H9 (cell line): ENCODE measurements at regions not wholly inside any gene's neighbourhood (a gene's known extent, or its start where the extent isn't known, plus 50 kb on each side); places are given as distances from the start of the nearest gene placed in this dataset.

Experiments
- DNase-seq: peaks from one replicate; pipeline ENCODE4 v3.0.0-alpha.2; 2017
- H2AFZ ChIP-seq: one replicate; pipeline ENCODE4 v1.6.1; 2013; ENCODE audit warnings: mild to moderate bottlenecking, low read length, control low read depth, moderate library complexity
- H2AK5ac ChIP-seq: 2 replicates; pipeline ENCODE4 v1.6.1; 2013; ENCODE audit warnings: low read length, control low read depth, mixed read lengths; ENCODE audit not compliant: insufficient read length
- H2BK120ac ChIP-seq: one replicate; pipeline ENCODE4 v1.6.1; 2013; ENCODE audit warnings: low read depth, mild to moderate bottlenecking, low read length, control low read depth, inconsistent platforms; ENCODE audit not compliant: poor library complexity, severe bottlenecking
- H2BK12ac ChIP-seq: 2 replicates; pipeline ENCODE4 v1.6.1; 2013; ENCODE audit warnings: low read length, control low read depth, mixed read lengths, low read depth; ENCODE audit not compliant: insufficient read length
- H2BK15ac ChIP-seq: 2 replicates; pipeline ENCODE4 v1.6.1; 2013; ENCODE audit warnings: low read depth, low read length, control low read depth
- H2BK20ac ChIP-seq: one replicate; pipeline ENCODE4 v1.6.1; 2013; ENCODE audit warnings: low read depth, mild to moderate bottlenecking, low read length, control low read depth, inconsistent platforms; ENCODE audit not compliant: poor library complexity, severe bottlenecking
- H2BK5ac ChIP-seq: 2 replicates; pipeline ENCODE4 v1.6.1; 2013; ENCODE audit warnings: low read length, control low read depth, mixed read lengths; ENCODE audit not compliant: insufficient read length
- H3K14ac ChIP-seq: 2 replicates; pipeline ENCODE4 v1.6.1; 2013; ENCODE audit warnings: low read length, control low read depth; ENCODE audit not compliant: insufficient read depth
- H3K18ac ChIP-seq: 2 replicates; pipeline ENCODE4 v1.6.1; 2013; ENCODE audit warnings: low read depth, mild to moderate bottlenecking, mixed read lengths, low read length, control low read depth; ENCODE audit not compliant: insufficient read length
- H3K23ac ChIP-seq: 2 replicates; pipeline ENCODE4 v1.6.1; 2013; ENCODE audit warnings: low read length, control low read depth, mixed read lengths, low read depth; ENCODE audit not compliant: insufficient read length
- H3K23me2 ChIP-seq: 2 replicates; pipeline ENCODE4 v1.6.1; 2013; ENCODE audit warnings: low read depth, mild to moderate bottlenecking, mixed read lengths, low read length, control low read depth; ENCODE audit not compliant: insufficient read length, poor library complexity, severe bottlenecking
- H3K27ac ChIP-seq: 2 replicates; pipeline ENCODE4 v1.5.1; 2013; ENCODE audit warnings: low read length, control low read depth, mixed read lengths, low read depth; ENCODE audit not compliant: insufficient read length
- H3K27me3 ChIP-seq: 2 replicates; pipeline ENCODE4 v1.6.1; 2013; ENCODE audit warnings: low read length, control low read depth, inconsistent platforms; ENCODE audit not compliant: insufficient read depth
- H3K4ac ChIP-seq: 2 replicates; pipeline ENCODE4 v1.6.1; 2013; ENCODE audit warnings: low read depth, mild to moderate bottlenecking, control low read depth, inconsistent platforms, low read length, moderate library complexity
- H3K4me1 ChIP-seq: 2 replicates; pipeline ENCODE4 v1.6.1; 2013; ENCODE audit warnings: low read length, control low read depth, inconsistent platforms; ENCODE audit not compliant: insufficient read depth
- H3K4me2 ChIP-seq: 2 replicates; pipeline ENCODE4 v1.6.1; 2013; ENCODE audit warnings: low read length, control low read depth, mixed read lengths; ENCODE audit not compliant: insufficient read length, insufficient read depth
- H3K56ac ChIP-seq: 2 replicates; pipeline ENCODE4 v1.6.1; 2013; ENCODE audit warnings: low read depth, mild to moderate bottlenecking, mixed read lengths, low read length, control low read depth; ENCODE audit not compliant: insufficient read length
- H3K79me1 ChIP-seq: 2 replicates; pipeline ENCODE4 v1.6.1; 2013; ENCODE audit warnings: low read depth, mild to moderate bottlenecking, moderate library complexity, low read length, control low read depth, inconsistent platforms; ENCODE audit not compliant: insufficient read depth, poor library complexity, severe bottlenecking
- H3K79me2 ChIP-seq: 2 replicates; pipeline ENCODE4 v1.6.1; 2013; ENCODE audit warnings: low read length, control low read depth, inconsistent platforms; ENCODE audit not compliant: insufficient read depth
- H3K9ac ChIP-seq: 2 replicates; pipeline ENCODE4 v1.6.1; 2013; ENCODE audit warnings: low read length, control low read depth, mixed read lengths; ENCODE audit not compliant: insufficient read length; ENCODE audit errors: extremely low read depth
- H3K9me3 ChIP-seq: one replicate; pipeline ENCODE4 v1.6.1; 2013; ENCODE audit warnings: low read depth, low read length, inconsistent platforms; ENCODE audit not compliant: control insufficient read depth
- H3T11ph ChIP-seq: one replicate; pipeline ENCODE4 v1.6.1; 2013; ENCODE audit warnings: mild to moderate bottlenecking, low read length, control low read depth, inconsistent platforms
- H4K20me1 ChIP-seq: one replicate; pipeline ENCODE4 v1.6.1; 2013; ENCODE audit not compliant: control insufficient read depth, insufficient read length, insufficient read depth
- H4K5ac ChIP-seq: 2 replicates; pipeline ENCODE4 v1.6.1; 2013; ENCODE audit warnings: low read depth, mild to moderate bottlenecking, mixed read lengths, low read length, control low read depth; ENCODE audit not compliant: insufficient read length
- H4K8ac ChIP-seq: replicated peaks from 2 replicates; pipeline ENCODE4 v1.6.1; 2013; ENCODE audit warnings: low read length, control low read depth, mixed read lengths, low read depth; ENCODE audit not compliant: insufficient read length
- H4K91ac ChIP-seq: 2 replicates; pipeline ENCODE4 v1.6.1; 2013; ENCODE audit warnings: low read depth, mild to moderate bottlenecking, moderate library complexity, mixed read lengths, low read length, control low read depth; ENCODE audit not compliant: insufficient read length
- H3K27ac Mint-ChIP-seq, 3 experiments: 2 replicates in 2 of 3; 3 replicates in 1 of 3; pipeline ENCODE4 v1.8.0; 2020 to 2021; ENCODE audit warnings: mixed read lengths in 3 of 3, mild to moderate bottlenecking in 1 of 3, moderate library complexity in 1 of 3
- H3K27me3 Mint-ChIP-seq: 2 replicates; pipeline ENCODE4 v1.8.0; 2021; ENCODE audit warnings: low read depth, mild to moderate bottlenecking, moderate library complexity, mixed read lengths
- H3K36me3 Mint-ChIP-seq, 3 experiments: 2 replicates in 2 of 3; 3 replicates in 1 of 3; pipeline ENCODE4 v1.8.0; 2020 to 2021; ENCODE audit warnings: low read depth in 3 of 3, mixed read lengths in 3 of 3; ENCODE audit not compliant: insufficient read depth in 1 of 3
- H3K4me1 Mint-ChIP-seq, 2 experiments: 2 replicates each; pipeline ENCODE4 v1.8.0; 2020; ENCODE audit warnings: mixed read lengths in 2 of 2
- H3K4me3 Mint-ChIP-seq, 2 experiments: 2 replicates in 1 of 2; 3 replicates in 1 of 2; pipeline ENCODE4 v1.8.0; 2020 to 2021; ENCODE audit warnings: mild to moderate bottlenecking in 2 of 2, mixed read lengths in 2 of 2, moderate library complexity in 1 of 2
- H3K9me3 Mint-ChIP-seq, 2 experiments: 2 replicates in 1 of 2; 3 replicates in 1 of 2; pipeline ENCODE4 v1.8.0; 2020; ENCODE audit warnings: mild to moderate bottlenecking in 2 of 2, mixed read lengths in 2 of 2, moderate library complexity in 1 of 2
- WGBS: extraction: QIAGEN DNeasy Blood & Tissue Kit; methylation state at CpG from one replicate; pipeline ENCODE4 v1.1.7; 2013; ENCODE audit warnings: missing lambda C conversion rate, low lambda C conversion rate, mixed read lengths; ENCODE audit not compliant: insufficient read length; ENCODE audit errors: extremely low coverage; 5-methylcytosine and 5-hydroxymethylcytosine counted together
- TF ChIP-seq, protein P1 (sequence below): fragments of 200-600 bp; sonication (generic); conservative IDR thresholded peaks from 3 replicates; pipeline ENCODE4 v1.8.0; 2021; ENCODE audit warnings: antibody characterized with exemption, mild to moderate bottlenecking

DNA sequence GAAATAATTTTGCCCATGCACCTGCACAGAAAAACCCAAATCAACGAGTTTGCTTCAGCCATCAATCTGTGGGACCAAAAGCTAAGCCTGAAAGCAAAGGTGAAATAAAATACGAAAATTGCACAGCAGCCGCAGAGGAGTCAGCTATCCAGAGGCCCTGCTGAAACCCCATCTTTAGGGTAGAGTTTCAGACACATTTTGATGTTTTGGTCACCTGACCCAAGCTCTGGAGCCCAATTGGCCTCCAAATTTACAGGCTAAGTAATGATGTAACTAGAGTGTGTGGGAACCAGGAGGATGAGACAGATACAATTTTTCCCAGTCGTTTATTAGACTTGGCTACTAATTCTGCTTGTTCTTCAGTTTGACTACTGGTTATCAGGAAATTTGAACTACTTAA lies 308.6 kb upstream of the ATP11B start:
- no peak overlapping the region for H3K27ac Mint-ChIP-seq
- no peaks in the 10 kb centered on the region for H3K9me3 Mint-ChIP-seq
- Histone ChIP-seq H2AFZ (no peak overlapping the region), H3K27me3 (no peaks in the 10 kb centered on the region), H3K23ac (no peak overlapping the region), H4K8ac (no peak overlapping the region), H3K9me3 (no peaks in the 10 kb centered on the region), H3K4me1 (no peaks in the 10 kb centered on the region), H3K9ac (no peak overlapping the region), H4K5ac (no peak overlapping the region), H3K56ac (no peak overlapping the region), H2BK12ac (no peak overlapping the region), H3K79me1 (no peaks in the 10 kb centered on the region), H2BK120ac (no peak overlapping the region), H3K18ac (no peak overlapping the region), H2BK20ac (no peak overlapping the region), H2BK5ac (no peak overlapping the region), H2BK15ac (no peak overlapping the region), H3T11ph (no peak overlapping the region), H3K79me2 (no peaks in the 10 kb centered on the region), H3K4me2 (no peak overlapping the region), H3K4ac (no peak overlapping the region), H3K14ac (no peak overlapping the region), H3K27ac (no peak overlapping the region), H4K20me1 (no peaks in the 10 kb centered on the region), H2AK5ac (no peak overlapping the region), H4K91ac (no peak overlapping the region), H3K23me2 (no peaks in the 10 kb centered on the region)
- no CpG with 5 or more reads among the region's 4 CpGs for WGBS
- DNase-seq = no peak
- H3K4me1 Mint-ChIP-seq = peaks cover 0 to 12% of the 10 kb centered on the region in 2 experiments
- TF ChIP-seq, protein P1, sequence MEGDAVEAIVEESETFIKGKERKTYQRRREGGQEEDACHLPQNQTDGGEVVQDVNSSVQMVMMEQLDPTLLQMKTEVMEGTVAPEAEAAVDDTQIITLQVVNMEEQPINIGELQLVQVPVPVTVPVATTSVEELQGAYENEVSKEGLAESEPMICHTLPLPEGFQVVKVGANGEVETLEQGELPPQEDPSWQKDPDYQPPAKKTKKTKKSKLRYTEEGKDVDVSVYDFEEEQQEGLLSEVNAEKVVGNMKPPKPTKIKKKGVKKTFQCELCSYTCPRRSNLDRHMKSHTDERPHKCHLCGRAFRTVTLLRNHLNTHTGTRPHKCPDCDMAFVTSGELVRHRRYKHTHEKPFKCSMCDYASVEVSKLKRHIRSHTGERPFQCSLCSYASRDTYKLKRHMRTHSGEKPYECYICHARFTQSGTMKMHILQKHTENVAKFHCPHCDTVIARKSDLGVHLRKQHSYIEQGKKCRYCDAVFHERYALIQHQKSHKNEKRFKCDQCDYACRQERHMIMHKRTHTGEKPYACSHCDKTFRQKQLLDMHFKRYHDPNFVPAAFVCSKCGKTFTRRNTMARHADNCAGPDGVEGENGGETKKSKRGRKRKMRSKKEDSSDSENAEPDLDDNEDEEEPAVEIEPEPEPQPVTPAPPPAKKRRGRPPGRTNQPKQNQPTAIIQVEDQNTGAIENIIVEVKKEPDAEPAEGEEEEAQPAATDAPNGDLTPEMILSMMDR = no peak
- no peaks in the 10 kb centered on the region for H3K36me3 Mint-ChIP-seq
- no peaks in the 10 kb centered on the region for H3K27me3 Mint-ChIP-seq
- no peak overlapping the region for H3K4me3 Mint-ChIP-seq
